ENCODE measurements at regions not wholly inside any gene's neighbourhood (a gene's known extent, or its start where the extent isn't known, plus 50 kb on each side); places are given as distances from the start of the nearest gene placed in this dataset.

GRCh38 chr18:8976606-8977005, 125.9 kb upstream of the NDUFV2 start:
- TF ChIP-seq EP300 (IDR thresholded peaks at IDR 0.05) (no peak), CTCF (IDR thresholded peaks at IDR 0.05) (no peak), POLR2A (IDR thresholded peaks at IDR 0.05; ENCODE audit: low read depth) (no peak), POLR2AphosphoS5 (IDR thresholded peaks at IDR 0.05) (no peak)
